ENCODE measurements at regions not wholly inside any gene's neighbourhood (a gene's known extent, or its start where the extent isn't known, plus 50 kb on each side); places are given as distances from the start of the nearest gene placed in this dataset.
A peak's percentile ranks its signal among the peaks of the same experiment; 100 is the strongest.

- intact Hi-C loops (cut with DNase I; ENCODE audit: low total_unique reads) (no loop called here), in situ Hi-C loops (cut with MboI; ENCODE audit: low pct_ligation_motif_present in 1 of 4, low pct_unique_long_range_greater_than_20kb in 1 of 4, low sequenced_read_pairs in 3 of 4) (no loop called here)
- Histone ChIP-seq H3K27ac (no peak overlapping the region), H3K4me3 (no peak overlapping the region), H3K27me3 (no peaks in the 10 kb centered on the region), H3K4me1 (no peaks in the 10 kb centered on the region), H3K36me3 (no peaks in the 10 kb centered on the region), H3K9me3 (no peaks in the 10 kb centered on the region)
- TF ChIP-seq EP300 (IDR thresholded peaks at IDR 0.05; ENCODE audit: low read depth) (no peak), POLR2A (IDR thresholded peaks at IDR 0.05) (no peak), POLR2AphosphoS5 (IDR thresholded peaks at IDR 0.05) (no peak), CTCF (IDR thresholded peaks at IDR 0.05) (no peak)
- WGBS, 2 donors (ENCODE audit: low coverage in 1 of 2): 33 to 57% methylated on average over 1 to 4 of the region's 4 CpGs
- no peak for DNase-seq
Observed at GRCh38 chrX:146208821-146209220, 391.2 kb downstream of the SLITRK2 start.

- H3K4me3 ChIP-seq: no peak overlapping the region
- intact Hi-C loops (cut with DNase I; ENCODE audit: low total_unique reads): no loop called here
- no peaks in the 10 kb centered on the region for H3K36me3 ChIP-seq
- no peaks in the 10 kb centered on the region for H3K9me3 ChIP-seq
- no peak for DNase-seq
- no peaks in the 10 kb centered on the region for H3K27me3 ChIP-seq
- H3K27ac ChIP-seq: no peak overlapping the region
- 23% methylated on average over 1 of the region's 1 CpG; no CpG with 5 or more reads in 1 of the 2 donors for WGBS, 2 donors (ENCODE audit: low coverage in 1 of 2)
- no peaks in the 10 kb centered on the region for H3K4me1 ChIP-seq
- in situ Hi-C loops (cut with MboI; ENCODE audit: low pct_ligation_motif_present in 1 of 4, low pct_unique_long_range_greater_than_20kb in 1 of 4, low sequenced_read_pairs in 3 of 4): no loop called here
- peak in 1 of 5 experiments; percentile 9 for TF ChIP-seq CTCF (IDR thresholded peaks at IDR 0.05)
- TF ChIP-seq POLR2A (IDR thresholded peaks at IDR 0.05): no peak
Observed at GRCh38 chrX:146224442-146224841, 406.8 kb downstream of the SLITRK2 start.

GRCh38 chrX:146238173-146238572 is 420.5 kb downstream of the SLITRK2 start:
- H3K27me3 ChIP-seq: no peaks in the 10 kb centered on the region
- TF ChIP-seq EP300 (IDR thresholded peaks at IDR 0.05; ENCODE audit: low read depth) (no peak), POLR2AphosphoS5 (IDR thresholded peaks at IDR 0.05) (no peak), CTCF (IDR thresholded peaks at IDR 0.05) (no peak), POLR2A (IDR thresholded peaks at IDR 0.05) (no peak)
- in situ Hi-C loops (cut with MboI; ENCODE audit: low pct_ligation_motif_present in 1 of 4, low pct_unique_long_range_greater_than_20kb in 1 of 4, low sequenced_read_pairs in 3 of 4): no loop called here
- no peak overlapping the region for H3K4me3 ChIP-seq
- H3K9me3 ChIP-seq: no peaks in the 10 kb centered on the region
- H3K27ac ChIP-seq: no peak overlapping the region
- WGBS, 2 donors (ENCODE audit: low coverage in 1 of 2): 71 to 94% methylated on average over 2 of the region's 2 CpGs
- intact Hi-C loops (cut with DNase I; ENCODE audit: low total_unique reads): no loop called here
- H3K4me1 ChIP-seq: no peaks in the 10 kb centered on the region
- no peak for DNase-seq
- no peaks in the 10 kb centered on the region for H3K36me3 ChIP-seq

- Histone ChIP-seq H3K27ac (no peak overlapping the region), H3K4me1 (no peaks in the 10 kb centered on the region), H3K36me3 (no peaks in the 10 kb centered on the region), H3K27me3 (no peaks in the 10 kb centered on the region), H3K4me3 (no peak overlapping the region), H3K9me3 (no peaks in the 10 kb centered on the region)
- intact Hi-C loops (cut with DNase I; ENCODE audit: low total_unique reads): no loop called here
- in situ Hi-C loops (cut with MboI; ENCODE audit: low pct_ligation_motif_present in 1 of 4, low pct_unique_long_range_greater_than_20kb in 1 of 4, low sequenced_read_pairs in 3 of 4): no loop called here
- no peak for TF ChIP-seq EP300 (IDR thresholded peaks at IDR 0.05; ENCODE audit: low read depth)
- no peak for TF ChIP-seq POLR2AphosphoS5 (IDR thresholded peaks at IDR 0.05)
- TF ChIP-seq POLR2A (IDR thresholded peaks at IDR 0.05): no peak
- TF ChIP-seq CTCF (IDR thresholded peaks at IDR 0.05): no peak
- DNase-seq: no peak
- 20 to 53% methylated on average over 2 to 3 of the region's 3 CpGs for WGBS, 2 donors (ENCODE audit: low coverage in 1 of 2)
Observed at GRCh38 chrX:146241902-146242301, 424.3 kb downstream of the SLITRK2 start.

Measured in transverse colon (tissue), 4 donors.